ENCODE measurements at regions not wholly inside any gene's neighbourhood (a gene's known extent, or its start where the extent isn't known, plus 50 kb on each side); places are given as distances from the start of the nearest gene placed in this dataset.
"Not testable (repeated sequence)": the region's sequence is repeated elsewhere in the genome, so short reads cannot be mapped to it uniquely, and the experiment has no call there.

DNA sequence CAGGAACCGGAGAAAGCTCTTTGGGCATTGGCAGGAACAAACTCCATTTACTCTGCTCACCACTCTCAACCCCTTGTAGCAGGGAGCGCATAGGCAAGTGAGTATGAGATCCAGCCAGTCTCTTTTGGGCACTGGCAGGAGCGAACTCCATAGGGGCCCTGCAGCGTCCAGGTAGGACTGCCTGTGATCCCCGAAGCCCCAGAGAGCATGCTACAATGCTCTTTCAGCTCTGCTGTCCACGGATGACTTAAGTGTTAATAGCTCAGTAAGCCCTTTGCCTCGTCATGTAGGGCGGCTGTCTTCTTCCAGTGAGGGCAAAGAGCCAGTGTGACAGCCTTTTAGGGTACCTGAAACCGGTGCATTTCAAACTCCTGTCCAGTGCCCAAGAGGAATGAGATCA is 1525.6 kb upstream of the RAG2 start:
- DNase-seq, result no peak

DNA sequence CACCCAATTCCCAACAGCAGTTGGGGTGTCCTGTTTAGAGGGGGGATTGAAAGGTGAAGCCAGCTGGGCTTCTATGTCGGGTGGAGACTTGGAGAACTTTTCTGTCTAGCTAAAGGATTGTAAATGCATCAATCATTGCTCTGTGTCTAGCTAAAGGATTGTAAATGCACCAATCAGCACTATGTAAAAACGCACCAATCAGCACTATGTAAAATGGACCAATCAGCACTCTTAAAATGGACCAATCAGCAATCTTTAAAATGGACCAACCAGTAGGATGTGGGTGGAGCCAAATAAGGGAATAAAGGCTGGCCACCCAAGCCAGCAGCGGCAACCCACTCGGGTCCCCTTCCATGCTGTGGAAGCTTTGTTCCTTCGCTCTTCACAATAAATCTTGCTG is 1518.6 kb upstream of the RAG2 start:
- not testable (repeated sequence) for DNase-seq

DNA sequence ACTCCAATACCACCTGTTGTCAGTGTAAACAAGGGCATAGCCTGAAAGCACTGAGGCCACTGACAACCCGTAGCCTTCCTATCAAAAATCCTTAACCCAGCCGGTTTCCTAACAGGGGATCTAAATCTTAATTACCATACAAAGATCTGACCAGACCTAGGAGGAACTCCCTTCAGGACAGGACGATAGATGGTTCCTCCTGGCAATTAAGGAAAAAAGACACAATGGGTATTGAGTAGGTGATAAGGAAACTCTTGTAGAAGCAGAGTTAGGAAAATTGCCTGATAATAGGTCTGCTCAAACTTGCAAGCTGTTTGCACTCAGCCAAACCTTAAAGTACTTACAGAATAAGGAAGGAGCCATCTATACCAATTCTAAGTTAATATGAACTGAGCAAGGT is 1517.3 kb upstream of the RAG2 start:
- not testable (repeated sequence) for DNase-seq

DNA sequence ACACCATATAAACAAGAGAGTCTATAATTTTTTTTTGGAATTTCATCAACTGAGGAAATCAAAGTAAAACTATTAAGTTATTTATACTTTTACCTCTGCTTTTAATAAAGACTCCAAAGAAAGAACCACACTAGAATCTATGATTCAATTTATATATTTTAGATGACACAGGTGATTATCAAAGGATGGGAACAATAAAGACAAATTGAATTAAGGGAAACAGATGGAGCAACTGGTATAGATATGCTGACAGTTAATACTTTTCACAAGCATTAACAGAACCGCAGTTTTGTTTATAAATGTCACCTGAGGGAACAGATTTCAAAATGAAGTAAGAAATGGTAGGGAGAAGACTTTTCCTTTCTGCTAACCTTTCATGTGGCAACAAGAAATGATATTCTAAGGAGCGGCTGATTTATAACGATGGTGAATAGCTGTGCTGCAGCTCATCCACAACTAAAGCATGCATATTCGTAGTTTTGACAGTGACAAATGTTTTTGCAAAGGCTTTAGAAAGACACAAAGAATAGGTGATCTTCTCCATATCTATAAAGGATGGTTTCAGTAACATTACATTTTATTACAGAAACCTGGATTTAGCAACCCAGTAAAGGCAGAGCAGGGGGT is 1502.9 kb upstream of the RAG2 start:
- DNase-seq, result no peak

DNA sequence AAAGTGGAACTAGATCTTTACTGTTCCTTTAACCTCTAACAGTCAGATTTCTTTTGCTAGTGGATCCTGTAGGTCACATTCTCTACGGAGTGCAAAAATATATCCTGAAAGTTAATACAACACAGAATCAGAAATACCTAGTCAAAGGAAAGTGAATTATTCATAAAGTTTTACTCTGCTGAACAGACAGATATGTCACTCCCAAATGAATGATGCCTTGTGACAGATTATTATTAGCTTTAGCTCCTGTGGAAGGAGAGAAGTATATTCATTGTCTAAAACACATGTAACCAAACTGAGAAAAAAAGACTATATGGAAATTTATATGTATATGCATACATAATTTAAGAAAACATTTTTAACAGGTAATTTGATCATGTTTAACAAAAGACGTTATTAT is 1497.2 kb upstream of the RAG2 start:
- no peak for DNase-seq

DNA sequence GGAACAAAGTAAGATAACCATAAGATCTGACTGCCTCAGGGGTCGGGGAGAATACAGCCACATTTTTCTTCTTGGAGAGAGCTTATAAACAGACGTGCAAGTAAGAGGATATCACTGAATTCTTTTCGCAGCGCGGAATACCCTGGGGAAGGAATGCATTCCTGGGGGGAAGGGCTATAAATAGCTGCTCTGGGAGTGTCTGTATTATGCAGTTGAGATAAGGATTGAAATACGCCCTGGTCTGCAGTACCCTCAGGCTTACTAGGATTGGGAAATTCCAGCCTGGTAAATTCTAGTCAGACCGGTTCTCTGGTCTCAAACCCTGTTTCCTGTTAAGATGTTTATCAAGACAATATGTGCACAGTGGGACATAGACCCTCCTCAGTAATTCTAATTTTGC is 1491.7 kb upstream of the RAG2 start:
- DNase-seq, result no peak

DNA sequence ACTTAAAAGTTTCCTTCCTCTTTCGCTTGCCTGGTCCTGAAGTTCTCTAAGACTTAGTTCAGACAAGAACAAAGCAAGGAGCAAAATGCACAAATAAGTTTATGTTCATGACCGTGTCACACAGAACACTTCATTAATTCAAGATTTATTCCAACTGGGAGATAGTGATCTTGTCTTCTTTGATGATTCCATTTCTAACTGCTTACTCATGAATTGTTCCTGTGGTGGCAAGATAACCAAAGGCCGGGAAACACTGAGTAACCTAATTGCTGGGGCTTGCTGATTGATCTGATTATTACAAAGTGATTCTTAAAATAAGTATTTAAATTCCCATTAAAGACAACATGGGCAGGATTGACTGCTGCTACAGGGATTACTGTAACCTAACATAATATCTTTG is 1462.9 kb upstream of the RAG2 start:
- DNase-seq, result no peak

DNA sequence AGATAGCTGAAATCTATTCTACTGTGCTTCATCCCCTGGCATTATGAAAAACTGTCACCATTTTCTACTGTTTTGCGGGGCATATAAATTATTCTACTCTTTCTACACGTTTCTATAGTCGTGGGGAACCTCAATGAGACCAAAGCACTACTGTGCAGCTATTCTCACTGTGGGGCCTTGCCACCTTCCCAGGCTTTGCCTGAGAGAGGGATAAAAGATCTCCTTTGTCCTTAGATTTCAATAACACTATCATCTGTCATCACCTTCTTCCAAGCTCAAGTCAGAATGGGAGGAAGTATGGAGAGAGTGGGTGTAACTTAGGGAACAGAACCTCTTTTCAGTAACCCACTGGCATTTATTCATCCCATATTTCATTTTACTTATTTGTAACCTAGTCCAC is 1462.1 kb upstream of the RAG2 start:
- no peak for DNase-seq

DNA sequence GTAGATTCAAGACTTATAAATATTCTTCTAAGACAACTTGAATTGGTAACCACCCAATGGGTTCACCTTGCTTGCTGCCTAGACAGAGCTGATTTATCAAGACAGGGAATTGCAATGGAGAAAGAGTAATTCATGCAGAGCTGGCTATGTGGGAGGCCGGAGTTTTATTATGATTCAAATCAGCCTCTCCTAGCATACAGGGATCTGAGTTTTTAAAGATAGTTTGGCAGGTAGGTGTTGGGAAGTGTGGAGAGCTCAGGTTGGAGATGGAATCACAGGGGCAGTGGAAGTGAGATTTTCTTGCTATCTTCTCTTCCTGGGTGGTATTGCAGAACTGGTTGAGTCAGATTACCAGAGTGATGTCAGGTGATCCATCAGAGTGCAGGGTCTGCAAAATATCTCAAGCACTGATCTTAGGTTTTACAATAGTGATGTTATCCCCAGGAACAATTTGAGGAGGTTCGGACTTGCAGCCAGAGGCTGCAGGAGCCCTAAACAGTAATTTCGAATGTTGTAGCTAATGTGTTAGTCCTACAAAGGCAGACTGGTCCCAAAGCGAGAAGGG is 1448.6 kb upstream of the RAG2 start:
- DNase-seq, result no peak

DNA sequence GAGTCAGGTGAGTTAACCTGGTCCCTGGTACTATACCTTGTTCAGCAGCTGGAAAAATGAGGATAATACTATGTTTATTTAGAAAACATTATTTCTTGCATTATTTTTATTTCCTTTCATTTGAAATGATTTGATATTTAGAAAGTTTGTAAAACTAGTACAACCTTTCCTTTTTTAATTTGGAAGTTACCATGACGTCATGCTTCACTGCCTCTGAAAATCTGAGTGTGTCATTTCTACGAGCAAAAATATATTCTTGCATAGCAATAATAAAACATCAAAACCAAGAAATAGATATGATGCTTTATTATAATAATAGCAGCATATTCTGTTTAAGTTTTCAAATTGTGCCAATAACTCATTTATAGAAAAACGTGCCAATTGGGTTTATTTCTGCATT is 1445.0 kb upstream of the RAG2 start:
- no peak for DNase-seq

DNA sequence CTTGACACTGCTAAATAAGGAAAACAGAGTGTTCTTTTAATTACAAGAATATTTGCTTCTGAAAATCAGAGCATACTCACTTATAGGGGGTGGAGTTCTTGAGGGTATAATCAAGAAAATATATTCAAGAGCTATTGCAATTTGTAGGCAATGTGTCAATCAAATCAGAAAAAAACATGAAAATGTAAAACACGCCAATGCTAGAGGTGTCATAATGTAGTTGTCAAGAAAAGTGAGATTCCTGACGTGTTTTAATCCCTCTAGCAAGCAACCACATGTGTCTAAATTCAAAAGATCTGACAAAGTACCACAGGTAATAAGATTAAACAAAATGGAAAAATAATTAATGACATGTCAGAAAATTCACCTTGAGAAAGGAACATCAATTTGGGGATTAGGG is 1440.7 kb upstream of the RAG2 start:
- DNase-seq, result no peak

DNA sequence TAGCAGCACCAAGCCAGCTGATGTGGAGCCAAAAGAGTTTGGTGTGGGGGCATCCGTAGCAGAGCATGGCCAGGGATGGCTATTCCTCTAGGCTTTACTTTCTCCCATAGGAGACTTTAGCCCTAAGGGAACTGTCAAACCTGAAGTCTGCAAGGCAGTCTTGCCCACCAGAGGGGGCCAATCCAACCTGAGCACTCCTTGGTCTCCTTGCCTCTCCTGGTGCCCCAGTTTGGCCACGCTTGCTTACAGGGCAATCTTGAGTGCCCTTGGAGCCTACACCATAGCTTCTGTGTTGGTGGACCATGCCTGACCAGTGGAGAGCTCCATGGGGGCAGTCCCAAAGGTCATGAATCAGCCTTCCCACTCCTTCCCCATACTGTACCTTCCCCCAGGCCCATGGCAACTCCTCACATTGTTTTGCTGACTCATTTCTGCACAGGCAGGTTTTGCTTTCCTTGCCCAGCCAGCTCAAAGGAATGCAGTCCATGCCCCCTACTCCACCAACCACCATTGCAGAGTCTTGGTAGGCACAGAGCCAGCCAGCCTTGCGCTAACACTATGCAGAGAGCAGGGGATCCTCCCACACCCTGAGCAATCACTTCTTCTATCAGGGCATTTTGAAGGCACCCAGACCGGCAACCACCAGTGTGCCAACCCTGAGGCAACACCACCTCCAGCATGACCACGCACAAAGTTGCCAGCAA is 1421.2 kb upstream of the RAG2 start:
- DNase-seq, result no peak

DNA sequence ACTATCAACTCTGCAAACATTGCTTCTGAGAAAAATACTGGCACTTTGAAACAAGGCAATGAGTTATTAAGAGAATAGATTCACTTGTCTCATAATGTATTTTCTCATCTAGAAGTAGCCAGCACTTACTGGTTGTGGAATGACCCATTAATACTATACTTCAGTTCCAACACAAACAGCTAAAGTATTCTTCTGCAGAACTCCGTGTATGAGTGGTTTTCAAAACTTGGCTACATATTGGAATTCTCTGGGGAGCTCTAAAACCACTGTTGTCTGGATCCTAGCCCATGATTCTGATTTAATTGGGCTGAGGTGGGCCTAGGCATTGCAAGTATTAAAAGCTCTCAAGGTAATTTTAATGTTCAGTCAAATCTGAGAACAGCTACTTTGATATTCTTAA is 1416.4 kb upstream of the RAG2 start:
- DNase-seq, result no peak

DNA sequence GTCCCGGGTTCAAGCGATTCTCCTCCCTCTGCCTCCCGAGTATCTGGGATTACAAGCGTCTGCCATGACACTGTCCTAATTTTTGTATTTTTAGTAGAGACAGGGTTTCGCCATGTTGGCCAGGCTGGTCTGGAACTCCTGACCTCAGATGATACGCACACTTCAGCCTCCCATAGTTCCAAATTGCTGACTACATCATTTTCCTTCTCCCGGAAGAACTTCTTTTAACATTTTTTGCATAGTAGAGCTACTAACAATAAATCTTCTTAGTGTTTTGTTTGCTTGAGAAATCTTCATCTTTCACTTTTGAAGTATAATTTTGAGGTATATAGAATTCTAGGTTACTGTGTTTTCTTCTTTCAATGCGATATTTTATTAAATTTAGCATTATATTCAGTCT is 1415.1 kb upstream of the RAG2 start:
- DNase-seq, result no peak

DNA sequence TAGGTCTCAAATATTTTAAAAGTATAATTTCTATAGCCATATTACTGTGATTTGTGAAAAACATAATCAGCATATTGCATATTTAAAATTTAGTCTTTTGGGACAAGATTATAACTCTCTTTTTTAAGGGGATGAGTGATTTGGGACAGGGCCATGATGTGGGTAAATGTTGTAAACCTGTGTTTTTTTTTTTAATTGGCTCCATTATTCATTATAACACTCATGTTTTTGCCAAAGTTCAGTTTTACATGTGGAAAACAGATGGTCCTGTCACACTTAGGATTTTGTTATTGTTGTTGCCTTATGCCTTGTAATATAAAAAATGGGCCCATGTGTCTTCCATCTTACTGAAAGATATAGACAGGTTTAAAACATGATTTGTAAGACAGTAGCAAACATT is 1413.5 kb upstream of the RAG2 start:
- no peak for DNase-seq

DNA sequence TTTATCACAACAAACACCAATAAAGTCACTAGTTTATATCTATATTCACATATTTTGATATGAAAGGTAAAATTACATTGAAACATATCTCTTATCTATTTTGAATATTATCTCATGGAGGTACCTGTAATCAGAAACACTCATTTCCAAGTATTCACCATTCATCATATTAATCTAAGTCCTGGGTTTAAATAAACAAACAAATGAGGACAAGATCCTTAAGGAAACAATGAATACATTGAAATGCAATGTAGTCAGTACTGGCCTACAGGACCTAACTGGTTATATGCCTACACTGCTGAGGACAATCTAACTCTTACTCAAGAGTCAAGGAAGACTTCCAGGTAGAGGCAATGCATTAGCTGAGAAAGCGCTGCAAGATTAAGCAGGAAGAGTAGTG is 1411.9 kb upstream of the RAG2 start:
- no peak for DNase-seq

DNA sequence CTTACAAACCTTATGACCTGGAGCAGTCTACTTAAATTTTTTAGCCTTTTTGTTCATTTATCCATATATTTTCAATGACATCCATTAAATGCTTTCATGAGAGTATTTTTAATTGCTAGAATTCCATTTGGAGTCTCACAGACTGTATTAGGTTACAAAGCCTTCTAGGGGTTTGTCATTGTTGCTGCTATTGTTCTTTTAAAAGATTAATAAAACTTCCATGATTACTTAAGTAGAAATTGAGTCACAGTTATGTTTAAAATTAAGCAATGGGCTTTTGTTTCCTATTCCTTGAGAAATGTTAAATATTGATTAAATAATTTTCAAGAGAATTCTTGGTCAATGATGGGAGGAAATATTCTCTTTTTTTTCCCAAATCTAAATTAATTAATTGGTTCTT is 1408.4 kb upstream of the RAG2 start:
- no peak for DNase-seq

DNA sequence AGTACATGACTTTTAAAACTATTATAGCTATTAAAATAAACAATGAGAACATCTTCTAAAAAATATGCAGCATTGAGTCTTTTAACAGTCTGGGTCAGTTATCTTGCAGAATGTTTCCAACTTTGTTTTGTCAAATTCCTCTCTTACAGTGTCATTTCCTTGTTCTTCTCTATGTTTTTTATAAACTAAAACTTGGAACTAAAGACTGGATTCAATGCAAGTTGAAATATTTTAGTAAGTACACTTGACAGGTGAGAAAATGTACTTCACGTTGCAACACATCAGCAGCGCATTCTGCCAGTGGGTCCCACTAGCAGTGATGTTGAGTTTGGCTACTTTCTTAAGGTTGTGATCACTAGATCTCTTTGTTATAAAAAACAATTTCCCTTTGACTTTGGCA is 1407.6 kb upstream of the RAG2 start:
- DNase-seq, result no peak

DNA sequence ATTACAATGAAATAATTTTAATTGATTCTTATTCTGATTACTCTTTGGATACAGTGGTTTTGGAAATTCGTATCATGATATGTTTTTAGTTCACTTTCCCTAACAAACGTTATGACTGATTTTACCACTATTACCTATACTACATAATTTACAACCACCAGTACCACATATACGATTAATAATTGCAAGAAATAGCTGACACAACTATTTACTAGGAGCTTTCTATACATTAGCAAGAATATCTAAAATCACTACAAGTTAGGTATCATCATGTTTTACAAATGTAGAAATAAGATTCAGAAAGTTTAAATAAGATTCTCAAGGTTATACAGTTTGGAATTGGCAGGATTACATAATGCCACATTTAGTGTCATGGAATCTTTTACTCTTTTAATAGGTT is 1401.1 kb upstream of the RAG2 start:
- DNase-seq, result no peak

DNA sequence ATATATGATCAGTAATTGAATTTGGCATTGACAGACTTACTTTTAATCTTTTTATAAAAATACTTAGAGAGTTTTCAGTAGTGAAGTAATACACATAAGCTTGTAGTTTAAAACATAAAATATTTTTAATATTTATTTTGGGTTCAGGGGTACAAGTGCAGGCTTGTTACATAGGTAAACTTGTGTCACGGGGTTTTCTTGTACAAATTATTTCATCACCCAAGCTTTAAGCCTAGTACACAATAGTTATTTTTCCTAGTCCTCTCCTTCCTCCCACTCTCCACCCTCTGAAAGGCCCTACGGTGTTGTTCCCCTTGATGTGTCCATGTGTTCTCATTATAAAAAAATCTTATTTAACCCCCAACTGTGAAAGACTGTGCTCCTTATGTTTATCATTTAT is 1397.8 kb upstream of the RAG2 start:
- DNase-seq, result no peak

DNA sequence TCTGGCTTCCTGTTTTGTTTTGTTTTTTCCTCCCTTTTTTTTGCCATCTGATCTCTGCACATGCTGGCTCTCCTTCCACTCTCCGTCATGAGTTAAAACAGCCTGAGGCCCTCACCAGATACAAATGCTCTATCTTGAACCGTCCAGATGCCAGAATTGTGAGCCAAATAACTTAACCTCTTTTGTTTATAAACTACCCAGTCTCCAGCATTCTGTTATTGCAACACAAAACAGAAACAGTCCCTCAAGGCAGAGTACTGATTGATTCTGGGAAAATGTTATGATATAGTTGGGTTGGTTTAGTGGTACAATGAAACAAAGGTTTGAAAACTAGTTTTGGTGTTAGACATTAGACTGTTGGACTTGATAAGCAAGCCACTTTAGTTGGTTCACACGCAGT is 1390.0 kb upstream of the RAG2 start:
- no peak for DNase-seq

DNA sequence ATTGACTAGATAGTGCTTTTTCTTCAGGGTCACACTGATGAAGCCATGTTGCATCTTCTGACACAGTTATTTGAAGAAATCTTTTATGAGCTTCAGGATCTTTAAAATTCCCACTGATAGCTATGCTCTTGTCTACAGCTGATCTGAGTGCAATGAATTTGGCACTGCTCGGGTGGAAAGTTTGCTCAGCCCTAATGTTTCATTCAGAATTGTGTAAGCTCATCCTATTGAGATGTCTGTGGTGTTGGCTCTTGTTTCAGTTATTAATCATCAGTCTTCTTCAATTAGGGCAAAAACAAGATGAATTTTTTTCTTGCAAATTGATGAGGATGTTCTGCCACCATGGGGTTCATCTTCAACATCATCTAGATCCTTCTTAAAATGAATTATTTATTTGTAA is 1387.0 kb upstream of the RAG2 start:
- DNase-seq, result no peak

DNA sequence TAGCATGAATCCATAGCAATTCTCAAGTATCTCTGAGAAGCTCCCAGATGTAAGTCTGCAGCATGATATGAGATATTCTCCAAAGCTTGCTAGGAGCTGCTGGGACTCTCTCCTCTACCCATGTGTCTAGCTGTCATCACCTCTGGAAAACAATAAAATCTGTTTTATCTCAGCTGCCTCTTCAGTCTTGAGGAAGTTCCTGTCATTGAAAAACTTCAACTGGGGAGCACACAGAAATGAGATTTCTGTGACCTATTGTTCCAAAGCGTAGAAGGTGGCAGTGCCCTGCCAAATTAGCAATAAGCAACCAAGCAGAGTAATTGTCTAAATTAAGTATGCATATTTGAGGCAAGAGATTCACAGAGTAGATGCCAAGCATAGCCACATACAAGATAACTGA is 1380.6 kb upstream of the RAG2 start:
- no peak for DNase-seq

DNA sequence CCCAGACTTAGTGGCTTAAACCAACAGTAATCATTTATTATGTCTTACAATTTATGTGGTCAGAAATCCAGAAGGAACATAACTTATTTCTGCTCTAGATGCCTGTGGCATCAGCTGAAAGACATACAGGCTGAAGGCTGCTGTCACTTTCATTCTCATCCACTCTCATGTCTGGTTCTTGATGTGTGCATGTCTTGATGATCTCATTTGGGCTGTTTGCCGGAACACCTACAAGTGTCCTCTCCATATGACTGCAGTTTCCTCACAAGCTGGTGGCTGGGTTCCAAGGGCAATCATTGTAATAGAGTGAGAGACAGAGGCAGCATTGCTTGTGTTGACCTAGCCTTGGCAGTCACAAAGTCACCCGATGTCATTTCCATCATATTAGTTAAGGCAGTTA is 1375.9 kb upstream of the RAG2 start:
- DNase-seq, result no peak

DNA sequence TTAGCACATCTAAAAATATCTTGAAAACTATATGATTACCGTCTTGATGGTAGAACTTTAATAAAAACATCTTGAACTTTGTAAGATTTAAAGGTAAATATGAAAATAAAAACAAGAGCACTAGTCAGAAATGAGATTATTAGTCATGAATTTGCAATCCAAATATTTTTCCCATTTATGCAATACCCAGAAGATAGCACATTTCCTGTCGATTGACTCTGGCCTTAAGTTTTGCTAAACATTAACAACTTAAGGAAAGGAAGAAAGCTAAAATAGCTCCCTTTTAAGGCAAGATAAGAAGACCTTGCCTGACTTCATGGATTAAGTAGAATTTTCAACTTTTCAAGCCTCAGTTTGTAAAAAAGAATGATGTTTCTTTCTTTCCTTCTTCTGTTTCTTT is 1374.7 kb upstream of the RAG2 start:
- no peak for DNase-seq

All from effector CD8-positive, alpha-beta T cell (primary cell).